Skin of body (tissue), 1 donor: ENCODE measurements at regions not wholly inside any gene's neighbourhood (a gene's known extent, or its start where the extent isn't known, plus 50 kb on each side); places are given as distances from the start of the nearest gene placed in this dataset.

ENCODE experiments used
- DNase-seq: peaks from one replicate; lab custom pipeline; 2025; lab: John Stamatoyannopoulos, UW

GRCh38 chr1:199725002-199725565 lies 302.4 kb upstream of the NR5A2 start:
- DNase-seq = no peak

GRCh38 chr1:199727682-199728081 lies 299.8 kb upstream of the NR5A2 start:
- DNase-seq = no peak

GRCh38 chr1:199728345-199728744 lies 299.2 kb upstream of the NR5A2 start:
- no peak for DNase-seq

- DNase-seq = no peak
Measured at GRCh38 chr1:199733125-199733524, 294.4 kb upstream of the NR5A2 start.

- no peak for DNase-seq
Measured at GRCh38 chr1:199734186-199734585, 293.3 kb upstream of the NR5A2 start.

GRCh38 chr1:199735660-199736059 lies 291.9 kb upstream of the NR5A2 start:
- no peak for DNase-seq

GRCh38 chr1:199736646-199737045 lies 290.9 kb upstream of the NR5A2 start:
- no peak for DNase-seq

- DNase-seq = no peak
Measured at GRCh38 chr1:199741586-199741985, 285.9 kb upstream of the NR5A2 start.

- no peak for DNase-seq
Measured at GRCh38 chr1:199742547-199742946, 285.0 kb upstream of the NR5A2 start.

- DNase-seq = no peak
Measured at GRCh38 chr1:199743227-199743626, 284.3 kb upstream of the NR5A2 start.

GRCh38 chr1:199746666-199747384 lies 280.7 kb upstream of the NR5A2 start:
- DNase-seq = no peak

- DNase-seq = no peak
Measured at GRCh38 chr1:199747984-199748383, 279.5 kb upstream of the NR5A2 start.

- no peak for DNase-seq
Measured at GRCh38 chr1:199751506-199751905, 276.0 kb upstream of the NR5A2 start.

GRCh38 chr1:199751962-199752687 lies 275.4 kb upstream of the NR5A2 start:
- DNase-seq = no peak

- DNase-seq = no peak
Measured at GRCh38 chr1:199752688-199753027, 274.9 kb upstream of the NR5A2 start.

GRCh38 chr1:199753513-199753912 lies 274.0 kb upstream of the NR5A2 start:
- DNase-seq = no peak

GRCh38 chr1:199756066-199756465 lies 271.4 kb upstream of the NR5A2 start:
- no peak for DNase-seq

GRCh38 chr1:199758626-199759255 lies 268.8 kb upstream of the NR5A2 start:
- no peak for DNase-seq

- no peak for DNase-seq
Measured at GRCh38 chr1:199759268-199759730, 268.2 kb upstream of the NR5A2 start.

GRCh38 chr1:199762572-199762971 lies 264.9 kb upstream of the NR5A2 start:
- no peak for DNase-seq

GRCh38 chr1:199766218-199766792 lies 261.2 kb upstream of the NR5A2 start:
- no peak for DNase-seq

GRCh38 chr1:199767700-199768099 lies 259.8 kb upstream of the NR5A2 start:
- no peak for DNase-seq
